ENCODE measurements at regions not wholly inside any gene's neighbourhood (a gene's known extent, or its start where the extent isn't known, plus 50 kb on each side); places are given as distances from the start of the nearest gene placed in this dataset.

DNA sequence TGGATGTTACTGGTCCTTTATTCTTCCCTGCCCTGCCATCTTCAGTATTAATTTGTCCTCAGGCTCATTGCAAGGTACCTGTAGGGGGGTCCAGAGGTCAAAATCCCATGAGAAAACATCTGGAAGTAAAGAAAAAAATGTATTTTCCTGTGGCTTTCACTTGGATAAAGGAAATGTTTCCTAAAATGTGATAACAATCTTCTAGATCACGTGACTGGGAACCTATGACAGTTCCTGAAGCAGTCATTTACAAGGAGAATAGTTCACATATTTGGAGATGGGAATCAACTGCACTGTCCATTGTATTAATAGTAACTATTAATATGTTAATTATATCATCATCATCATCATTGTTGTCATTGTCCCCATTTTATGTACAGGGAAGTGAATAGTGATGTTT lies 915.1 kb upstream of the EEF2KMT start:
- TF ChIP-seq, protein P1, sequence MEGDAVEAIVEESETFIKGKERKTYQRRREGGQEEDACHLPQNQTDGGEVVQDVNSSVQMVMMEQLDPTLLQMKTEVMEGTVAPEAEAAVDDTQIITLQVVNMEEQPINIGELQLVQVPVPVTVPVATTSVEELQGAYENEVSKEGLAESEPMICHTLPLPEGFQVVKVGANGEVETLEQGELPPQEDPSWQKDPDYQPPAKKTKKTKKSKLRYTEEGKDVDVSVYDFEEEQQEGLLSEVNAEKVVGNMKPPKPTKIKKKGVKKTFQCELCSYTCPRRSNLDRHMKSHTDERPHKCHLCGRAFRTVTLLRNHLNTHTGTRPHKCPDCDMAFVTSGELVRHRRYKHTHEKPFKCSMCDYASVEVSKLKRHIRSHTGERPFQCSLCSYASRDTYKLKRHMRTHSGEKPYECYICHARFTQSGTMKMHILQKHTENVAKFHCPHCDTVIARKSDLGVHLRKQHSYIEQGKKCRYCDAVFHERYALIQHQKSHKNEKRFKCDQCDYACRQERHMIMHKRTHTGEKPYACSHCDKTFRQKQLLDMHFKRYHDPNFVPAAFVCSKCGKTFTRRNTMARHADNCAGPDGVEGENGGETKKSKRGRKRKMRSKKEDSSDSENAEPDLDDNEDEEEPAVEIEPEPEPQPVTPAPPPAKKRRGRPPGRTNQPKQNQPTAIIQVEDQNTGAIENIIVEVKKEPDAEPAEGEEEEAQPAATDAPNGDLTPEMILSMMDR (conservative IDR thresholded peaks at IDR 0.05; ENCODE audit: low read length), result no peak
- no peak for TF ChIP-seq EZH2phosphoT487 (IDR thresholded peaks at IDR 0.05; ENCODE audit: borderline replicate concordance, low read depth, low read length)
